K562 (cell line): ENCODE measurements at regions not wholly inside any gene's neighbourhood (a gene's known extent, or its start where the extent isn't known, plus 50 kb on each side); places are given as distances from the start of the nearest gene placed in this dataset.

ENCODE experiments used
- CLOCK ChIP-seq: fragments of 250-450 bp; sonication (Bioruptor Pico); IDR thresholded peaks from 2 replicates; pipeline ENCODE4 v1.4.0; 2020; ENCODE audit warnings: mild to moderate bottlenecking, moderate library complexity, borderline replicate concordance
- GABPA ChIP-seq: fragments of 200-800 bp; sonication (Bioruptor generic); conservative IDR thresholded peaks from 2 replicates; pipeline ENCODE4 v1.6.1; 2016; ENCODE audit warnings: low read depth, missing genetic modification characterization, missing compliant biosample characterization
- HCFC1 ChIP-seq: IDR thresholded peaks from 2 replicates; pipeline ENCODE4 v1.6.1; 2012; ENCODE audit warnings: low read depth, low read length, improper control_type of control experiment
- MAFK ChIP-seq: IDR thresholded peaks from 2 replicates; pipeline ENCODE4 v1.6.1; 2011; ENCODE audit warnings: low read length, improper control_type of control experiment
- NR2C1 ChIP-seq, 2 experiments: fragments of 450-650 bp; IDR thresholded peaks; 2 replicates each; pipeline ENCODE4 v1.6.1; 2017; ENCODE audit warnings: mild to moderate bottlenecking in 2 of 2, antibody characterized with exemption in 1 of 2, inconsistent platforms in 1 of 2, missing compliant biosample characterization in 1 of 2, missing genetic modification characterization in 1 of 2
- RFX7 ChIP-seq: fragments of 250-450 bp; sonication (Bioruptor Pico); IDR thresholded peaks from 2 replicates; pipeline ENCODE4 v1.5.1; 2021; ENCODE audit warnings: mild to moderate bottlenecking
- SREBF1 ChIP-seq: fragments of 150-350 bp; IDR thresholded peaks from 2 replicates; pipeline ENCODE4 v1.6.1; 2014; ENCODE audit warnings: antibody characterized with exemption, low read depth, low read length, borderline replicate concordance
- TCF7L2 ChIP-seq: fragments of 150-350 bp; IDR thresholded peaks from 2 replicates; pipeline ENCODE4 v1.6.1; 2016; ENCODE audit warnings: low read depth, mild to moderate bottlenecking, low read length, moderate library complexity
- ZBTB12 ChIP-seq: fragments of 250-450 bp; sonication (Bioruptor Pico); IDR thresholded peaks from 2 replicates; pipeline ENCODE4 v1.4.0; 2020
- ZFP30 ChIP-seq: fragments of 250-450 bp; sonication (Bioruptor Pico); IDR thresholded peaks from 2 replicates; pipeline ENCODE4 v1.8.0; 2022; ENCODE audit warnings: moderate library complexity, mild to moderate bottlenecking, inconsistent platforms, borderline replicate concordance
- TF ChIP-seq, protein P1 (sequence below): fragments of 450-650 bp; IDR thresholded peaks from 2 replicates; pipeline ENCODE4 v1.6.1; 2016
- TF ChIP-seq, protein P2 (sequence below), 2 experiments: fragments of 450-650 bp; IDR thresholded peaks; 2 replicates each; pipeline ENCODE4 v1.6.1; 2016; ENCODE audit warnings: mild to moderate bottlenecking in 2 of 2, borderline replicate concordance in 1 of 2, low read depth in 1 of 2, moderate library complexity in 1 of 2

GRCh38 chr15:94844538-94845389, 613.4 kb downstream of the MCTP2 start (continued):
- no peak for TF ChIP-seq CLOCK (CRISPR knock-in tag)
- no peak for TF ChIP-seq ZBTB12 (CRISPR knock-in tag)
- TF ChIP-seq, protein P1, sequence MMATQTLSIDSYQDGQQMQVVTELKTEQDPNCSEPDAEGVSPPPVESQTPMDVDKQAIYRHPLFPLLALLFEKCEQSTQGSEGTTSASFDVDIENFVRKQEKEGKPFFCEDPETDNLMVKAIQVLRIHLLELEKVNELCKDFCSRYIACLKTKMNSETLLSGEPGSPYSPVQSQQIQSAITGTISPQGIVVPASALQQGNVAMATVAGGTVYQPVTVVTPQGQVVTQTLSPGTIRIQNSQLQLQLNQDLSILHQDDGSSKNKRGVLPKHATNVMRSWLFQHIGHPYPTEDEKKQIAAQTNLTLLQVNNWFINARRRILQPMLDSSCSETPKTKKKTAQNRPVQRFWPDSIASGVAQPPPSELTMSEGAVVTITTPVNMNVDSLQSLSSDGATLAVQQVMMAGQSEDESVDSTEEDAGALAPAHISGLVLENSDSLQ: no peak
- peak; percentile 85 for TF ChIP-seq GABPA (tag)
- no peak for TF ChIP-seq ZFP30 (CRISPR knock-in tag)
- TF ChIP-seq SREBF1: no peak
- TF ChIP-seq TCF7L2: no peak
- TF ChIP-seq, protein P2, sequence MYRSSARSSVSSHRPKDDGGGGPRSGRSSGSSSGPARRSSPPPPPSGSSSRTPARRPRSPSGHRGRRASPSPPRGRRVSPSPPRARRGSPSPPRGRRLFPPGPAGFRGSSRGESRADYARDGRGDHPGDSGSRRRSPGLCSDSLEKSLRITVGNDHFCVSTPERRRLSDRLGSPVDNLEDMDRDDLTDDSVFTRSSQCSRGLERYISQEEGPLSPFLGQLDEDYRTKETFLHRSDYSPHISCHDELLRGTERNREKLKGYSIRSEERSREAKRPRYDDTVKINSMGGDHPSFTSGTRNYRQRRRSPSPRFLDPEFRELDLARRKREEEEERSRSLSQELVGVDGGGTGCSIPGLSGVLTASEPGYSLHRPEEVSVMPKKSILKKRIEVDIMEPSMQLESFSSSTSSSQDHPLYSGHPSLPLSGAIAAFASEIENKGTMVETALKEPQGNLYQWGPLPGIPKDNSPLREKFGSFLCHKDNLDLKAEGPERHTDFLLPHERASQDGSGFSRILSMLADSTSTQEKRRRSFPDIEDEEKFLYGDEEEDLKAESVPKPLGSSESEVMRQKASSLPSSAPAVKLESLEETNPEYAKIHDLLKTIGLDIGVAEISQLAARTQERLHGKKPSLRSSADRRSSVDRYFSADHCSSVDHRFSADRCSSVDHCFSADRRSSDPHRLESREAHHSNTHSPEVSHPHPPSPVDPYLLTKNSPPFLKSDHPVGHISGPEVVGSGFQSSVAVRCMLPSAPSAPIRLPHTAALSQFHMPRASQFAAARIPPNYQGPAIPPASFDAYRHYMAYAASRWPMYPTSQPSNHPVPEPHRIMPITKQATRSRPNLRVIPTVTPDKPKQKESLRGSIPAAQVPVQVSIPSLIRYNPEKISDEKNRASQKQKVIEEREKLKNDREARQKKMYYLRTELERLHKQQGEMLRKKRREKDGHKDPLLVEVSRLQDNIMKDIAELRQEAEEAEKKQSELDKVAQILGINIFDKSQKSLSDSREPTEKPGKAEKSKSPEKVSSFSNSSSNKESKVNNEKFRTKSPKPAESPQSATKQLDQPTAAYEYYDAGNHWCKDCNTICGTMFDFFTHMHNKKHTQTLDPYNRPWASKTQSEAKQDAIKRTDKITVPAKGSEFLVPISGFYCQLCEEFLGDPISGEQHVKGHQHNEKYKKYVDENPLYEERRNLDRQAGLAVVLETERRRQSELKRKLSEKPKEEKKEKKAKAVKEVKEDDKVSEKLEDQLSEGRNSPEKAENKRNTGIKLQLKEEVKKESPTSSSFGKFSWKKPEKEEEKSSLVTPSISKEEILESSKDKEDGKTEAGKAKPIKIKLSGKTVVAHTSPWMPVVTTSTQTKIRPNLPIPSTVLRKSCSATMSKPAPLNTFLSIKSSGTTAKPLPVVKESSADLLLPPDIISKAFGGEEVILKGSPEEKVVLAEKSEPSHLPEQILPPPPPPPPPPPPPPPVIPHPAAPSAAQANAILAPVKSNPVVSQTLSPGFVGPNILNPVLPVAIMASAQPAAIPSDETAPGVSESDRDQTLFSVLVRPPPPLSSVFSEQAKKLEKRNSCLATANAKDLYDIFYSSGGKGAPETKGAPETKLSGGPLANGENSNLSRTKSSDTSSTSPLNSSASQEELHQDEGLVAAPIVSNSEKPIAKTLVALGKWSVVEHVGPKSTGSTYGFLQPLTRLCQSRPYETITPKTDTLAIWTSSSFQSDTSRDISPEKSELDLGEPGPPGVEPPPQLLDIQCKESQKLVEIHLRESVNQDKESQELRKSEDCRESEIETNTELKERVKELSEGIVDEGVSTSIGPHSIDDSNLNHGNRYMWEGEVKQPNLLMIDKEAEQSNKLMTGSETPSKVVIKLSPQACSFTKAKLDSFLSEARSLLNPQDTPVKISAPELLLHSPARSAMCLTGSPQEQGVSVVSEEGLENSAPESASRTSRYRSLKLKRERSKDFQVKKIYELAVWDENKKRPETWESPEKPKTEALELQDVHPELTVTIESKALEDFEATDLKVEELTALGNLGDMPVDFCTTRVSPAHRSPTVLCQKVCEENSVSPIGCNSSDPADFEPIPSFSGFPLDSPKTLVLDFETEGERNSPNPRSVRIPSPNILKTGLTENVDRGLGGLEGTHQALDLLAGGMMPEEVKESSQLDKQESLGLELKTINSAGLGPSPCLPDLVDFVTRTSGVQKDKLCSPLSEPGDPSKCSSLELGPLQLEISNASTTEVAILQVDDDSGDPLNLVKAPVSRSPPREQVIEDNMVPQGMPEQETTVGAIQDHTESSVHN (IDR thresholded peaks at IDR 0.05; ENCODE audit: borderline replicate concordance in 1 of 2, low read depth in 1 of 2): no peak
- no peak for TF ChIP-seq NR2C1 (IDR thresholded peaks at IDR 0.05)
- TF ChIP-seq NR2C1 (tag; IDR thresholded peaks at IDR 0.05): no peak
- no peak for TF ChIP-seq MAFK
- no peak for TF ChIP-seq RFX7 (CRISPR knock-in tag)
- peak; percentile 29; the same call in 1 of the 2 replicates for TF ChIP-seq HCFC1
